22Rv1 (cell line): ENCODE measurements at regions not wholly inside any gene's neighbourhood (a gene's known extent, or its start where the extent isn't known, plus 50 kb on each side); places are given as distances from the start of the nearest gene placed in this dataset.
A peak's percentile ranks its signal among the peaks of the same experiment; 100 is the strongest.
"Not testable (repeated sequence)": the region's sequence is repeated elsewhere in the genome, so short reads cannot be mapped to it uniquely, and the experiment has no call there.

Source experiments
- H3K27ac ChIP-seq: fragments of 450-650 bp; 2 replicates; pipeline ENCODE4 v1.5.1; 2017
- ZFX ChIP-seq: fragments of 450-650 bp; IDR thresholded peaks from 2 replicates; pipeline ENCODE4 v1.6.1; 2017; ENCODE audit warnings: antibody characterized with exemption, borderline replicate concordance
- TF ChIP-seq, protein P1 (sequence below): fragments of 450-650 bp; IDR thresholded peaks from 2 replicates; pipeline ENCODE4 v1.5.1; 2017; ENCODE audit warnings: mild to moderate bottlenecking

DNA sequence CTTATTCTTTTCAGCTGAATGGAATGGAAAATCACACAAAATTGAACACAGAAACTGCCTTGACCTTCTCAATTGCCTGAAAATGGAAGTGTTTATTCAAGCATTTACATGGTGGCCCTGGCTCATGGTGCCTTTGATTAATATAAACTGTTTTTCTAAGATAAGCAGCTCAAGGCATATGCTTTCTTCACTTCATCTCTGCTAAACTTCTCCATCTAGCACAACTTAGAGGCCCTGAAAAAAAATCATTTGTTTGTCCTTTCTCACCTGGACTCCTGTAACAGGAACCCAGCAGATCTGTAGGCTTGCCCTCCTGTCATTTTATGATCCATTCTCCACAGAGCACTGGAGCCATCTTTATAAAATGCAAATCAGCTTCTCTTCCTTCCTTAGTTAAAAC is 117.5 kb upstream of the KRR1 start:
- no peak overlapping the region for H3K27ac ChIP-seq
- no peak for TF ChIP-seq ZFX
- TF ChIP-seq, protein P1, sequence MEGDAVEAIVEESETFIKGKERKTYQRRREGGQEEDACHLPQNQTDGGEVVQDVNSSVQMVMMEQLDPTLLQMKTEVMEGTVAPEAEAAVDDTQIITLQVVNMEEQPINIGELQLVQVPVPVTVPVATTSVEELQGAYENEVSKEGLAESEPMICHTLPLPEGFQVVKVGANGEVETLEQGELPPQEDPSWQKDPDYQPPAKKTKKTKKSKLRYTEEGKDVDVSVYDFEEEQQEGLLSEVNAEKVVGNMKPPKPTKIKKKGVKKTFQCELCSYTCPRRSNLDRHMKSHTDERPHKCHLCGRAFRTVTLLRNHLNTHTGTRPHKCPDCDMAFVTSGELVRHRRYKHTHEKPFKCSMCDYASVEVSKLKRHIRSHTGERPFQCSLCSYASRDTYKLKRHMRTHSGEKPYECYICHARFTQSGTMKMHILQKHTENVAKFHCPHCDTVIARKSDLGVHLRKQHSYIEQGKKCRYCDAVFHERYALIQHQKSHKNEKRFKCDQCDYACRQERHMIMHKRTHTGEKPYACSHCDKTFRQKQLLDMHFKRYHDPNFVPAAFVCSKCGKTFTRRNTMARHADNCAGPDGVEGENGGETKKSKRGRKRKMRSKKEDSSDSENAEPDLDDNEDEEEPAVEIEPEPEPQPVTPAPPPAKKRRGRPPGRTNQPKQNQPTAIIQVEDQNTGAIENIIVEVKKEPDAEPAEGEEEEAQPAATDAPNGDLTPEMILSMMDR: no peak

DNA sequence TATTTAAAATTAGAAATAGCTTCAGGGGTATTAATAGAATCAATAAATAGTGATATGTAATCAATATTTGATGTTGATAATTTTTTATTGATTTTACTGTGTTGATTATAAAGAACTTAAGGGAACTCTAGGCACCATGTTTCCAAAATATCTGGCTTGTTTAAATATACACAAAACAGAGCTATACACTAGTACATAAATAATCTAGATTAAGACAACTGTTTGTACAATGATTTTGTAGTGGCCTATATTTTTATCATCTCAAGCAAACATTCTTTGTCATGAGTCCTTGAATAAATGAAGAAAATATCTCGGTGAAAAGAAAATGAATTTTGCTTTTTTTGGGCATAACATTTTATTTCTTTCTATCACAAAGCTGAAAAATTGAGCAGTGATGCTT is 117.1 kb upstream of the KRR1 start:
- no peak overlapping the region for H3K27ac ChIP-seq
- TF ChIP-seq, protein P1: no peak
- TF ChIP-seq ZFX: no peak

DNA sequence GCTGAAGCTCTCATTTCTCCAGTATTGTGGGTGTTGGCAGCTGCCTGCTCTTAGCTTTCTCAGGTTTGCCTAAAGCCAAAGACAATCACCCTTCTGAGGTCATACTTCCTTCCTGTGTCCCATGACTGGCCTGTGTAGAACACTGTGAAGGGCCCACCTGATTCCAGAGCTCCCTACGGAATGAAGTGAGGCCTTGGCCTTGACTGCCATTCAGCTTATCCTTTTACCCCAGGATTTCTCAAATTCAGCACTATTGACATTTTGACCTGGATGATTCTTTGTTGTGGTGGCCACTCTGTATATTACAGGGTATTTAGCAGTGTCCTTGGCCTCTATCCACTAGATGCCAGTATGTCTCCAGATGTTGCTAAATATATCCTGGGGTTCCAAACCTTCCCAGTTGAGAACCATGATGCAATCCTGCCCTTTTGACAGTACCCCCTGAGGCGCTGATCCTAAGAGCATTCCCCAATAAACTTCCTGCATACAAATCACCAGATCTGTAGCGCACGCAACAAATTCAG is 112.3 kb upstream of the KRR1 start:
- H3K27ac ChIP-seq: no peak overlapping the region
- TF ChIP-seq, protein P1: peak; percentile 14
- no peak for TF ChIP-seq ZFX

DNA sequence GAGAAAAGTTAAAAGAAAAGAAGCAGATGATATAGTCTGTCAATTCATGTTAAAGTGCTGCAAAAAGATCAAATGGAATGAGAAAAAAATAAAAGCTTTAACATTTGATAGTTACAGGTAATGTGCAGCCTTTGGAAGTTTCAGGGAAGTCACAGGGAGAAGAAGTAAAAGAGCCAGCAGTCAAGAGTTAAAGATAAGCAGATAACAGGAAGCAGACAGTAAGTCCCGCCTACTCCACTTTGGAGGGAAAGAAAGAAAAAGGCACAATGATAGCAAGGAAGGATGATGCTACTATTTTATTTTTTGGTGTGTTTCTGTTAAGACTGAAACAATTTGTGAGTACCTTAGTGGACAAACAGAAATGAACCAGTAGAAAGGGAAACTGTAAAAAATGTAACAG is 111.1 kb upstream of the KRR1 start:
- TF ChIP-seq ZFX: no peak
- TF ChIP-seq, protein P1: no peak
- H3K27ac ChIP-seq: no peak overlapping the region

DNA sequence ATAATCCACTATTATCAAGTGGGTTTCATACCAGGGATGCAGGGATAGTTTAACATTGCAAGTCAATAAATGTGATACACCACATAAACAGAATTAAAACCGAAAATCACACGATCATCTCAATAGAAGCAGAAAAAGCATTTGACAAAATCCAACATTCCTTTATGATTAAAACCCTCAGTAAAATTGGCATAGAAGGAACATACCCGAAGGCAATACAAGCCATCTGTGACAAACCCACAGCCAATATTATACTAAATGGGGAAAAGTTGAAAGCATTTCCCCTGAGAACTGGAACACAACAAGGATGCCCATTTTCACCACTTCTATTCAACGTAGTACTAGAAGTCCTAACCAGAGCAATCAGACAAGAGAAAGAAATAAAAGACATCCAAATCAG is 103.0 kb upstream of the KRR1 start:
- not testable (repeated sequence) for H3K27ac ChIP-seq

DNA sequence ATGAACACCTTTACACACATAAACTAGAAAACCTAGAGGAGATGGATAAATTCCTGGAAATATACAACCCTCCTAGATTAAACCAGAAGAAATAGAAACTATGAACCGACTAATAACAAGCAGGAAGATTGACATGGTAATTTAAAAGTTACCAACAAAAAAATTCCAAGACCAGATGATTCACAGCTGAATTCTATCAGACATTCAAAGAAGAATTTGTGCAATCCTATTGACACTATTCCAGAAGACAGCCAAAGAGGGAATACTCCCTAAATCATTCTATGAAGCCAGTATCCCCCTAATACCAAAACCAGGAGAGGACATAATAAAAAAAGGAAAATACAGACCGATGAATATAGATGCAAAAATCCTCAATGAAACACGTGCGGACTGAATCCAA is 102.6 kb upstream of the KRR1 start:
- TF ChIP-seq ZFX: no peak
- TF ChIP-seq, protein P1: no peak
- no peak overlapping the region for H3K27ac ChIP-seq

DNA sequence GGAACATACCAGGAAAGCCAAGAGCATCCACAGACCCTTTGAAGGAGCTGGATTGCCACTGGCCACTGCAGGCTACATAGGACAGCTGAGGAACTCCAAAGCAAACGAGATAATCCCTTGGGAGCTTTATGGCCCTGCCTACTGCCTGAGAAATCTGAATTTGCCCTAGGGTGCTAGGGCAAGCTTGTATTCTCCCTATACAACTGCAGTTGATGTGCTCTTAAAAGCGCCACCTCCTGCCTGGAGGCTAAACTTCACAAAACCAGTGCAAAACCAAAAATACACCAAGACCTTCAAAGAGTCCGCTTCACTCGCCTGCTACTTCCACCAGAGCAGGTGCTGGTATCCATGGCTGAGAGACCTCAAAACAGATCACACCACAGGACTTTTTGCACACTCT is 99.6 kb upstream of the KRR1 start:
- H3K27ac ChIP-seq: no peak overlapping the region
- TF ChIP-seq, protein P1: peak; percentile 43
- no peak for TF ChIP-seq ZFX

DNA sequence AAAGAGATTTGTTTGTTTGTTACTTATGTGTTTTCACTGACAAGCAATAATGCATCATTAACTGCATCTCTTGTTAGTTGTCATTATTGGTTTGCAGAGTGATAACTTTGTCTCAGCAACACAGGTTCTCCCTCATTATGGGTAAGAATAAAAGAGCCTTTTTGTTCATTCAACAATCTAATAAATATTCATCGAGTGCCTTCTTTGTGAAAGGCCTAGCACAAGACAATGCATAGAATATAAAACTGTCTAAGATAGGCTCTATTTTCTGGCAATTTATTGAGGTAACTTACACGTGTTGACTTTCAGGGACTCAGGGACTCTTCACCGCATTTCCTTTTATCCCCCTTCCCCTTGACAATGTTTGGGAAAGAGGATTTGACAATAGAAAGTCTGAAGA is 95.5 kb upstream of the KRR1 start:
- no peak overlapping the region for H3K27ac ChIP-seq
- TF ChIP-seq, protein P1: no peak
- TF ChIP-seq ZFX: no peak
